ENCODE measurements at regions not wholly inside any gene's neighbourhood (a gene's known extent, or its start where the extent isn't known, plus 50 kb on each side); places are given as distances from the start of the nearest gene placed in this dataset.

GRCh38 chr2:109066917-109067597 lies 61.9 kb upstream of the SH3RF3 start:
- H3K36me3 ChIP-seq, result no peaks in the 10 kb centered on the region
- WGBS (ENCODE audit: insufficient coverage, low coverage, low lambda C conversion rate, missing lambda C conversion rate), result 84% methylated on average over 4 of the region's 19 CpGs
- no peak overlapping the region for H3K4me3 ChIP-seq

GRCh38 chr2:109066501-109066900 lies 62.5 kb upstream of the SH3RF3 start:
- TF ChIP-seq CTCF (IDR thresholded peaks at IDR 0.05), result no peak
- no peak for TF ChIP-seq POLR2A (IDR thresholded peaks at IDR 0.05)
- H3K27ac ChIP-seq, result no peak overlapping the region
- intact Hi-C loops (cut with DNase I), result no loop called here
- H3K9me3 ChIP-seq, result no peaks in the 10 kb centered on the region
- H3K36me3 ChIP-seq, result no peaks in the 10 kb centered on the region
- no peaks in the 10 kb centered on the region for H3K27me3 ChIP-seq
- ATAC-seq, result no peak
- H3K4me1 ChIP-seq, result peaks cover 0 to 12% (median 0%) of the 10 kb centered on the region in 4 donors
- no peak overlapping the region for H3K4me3 ChIP-seq
- no peak for DNase-seq
- 100% methylated on average over 2 of the region's 7 CpGs for WGBS (ENCODE audit: insufficient coverage, low coverage, low lambda C conversion rate, missing lambda C conversion rate)

More at GRCh38 chr2:109066917-109067597, 61.9 kb upstream of the SH3RF3 start:
- DNase-seq (no peak), ATAC-seq (no peak)
- TF ChIP-seq CTCF (IDR thresholded peaks at IDR 0.05), result no peak
- intact Hi-C loops (cut with DNase I), result no loop called here
- H3K27ac ChIP-seq, result no peak overlapping the region
- H3K4me1 ChIP-seq, result peaks cover 0 to 12% (median 0%) of the 10 kb centered on the region in 4 donors
- no peaks in the 10 kb centered on the region for H3K27me3 ChIP-seq
- H3K9me3 ChIP-seq, result no peaks in the 10 kb centered on the region

GRCh38 chr2:109065391-109065734 lies 63.6 kb upstream of the SH3RF3 start:
- ATAC-seq (peak; percentile 68 to 89 (median 72)), DNase-seq (peak; percentile 54 to 79 (median 76))
- intact Hi-C loops (cut with DNase I), result no loop called here
- no peaks in the 10 kb centered on the region for H3K9me3 ChIP-seq
- H3K27me3 ChIP-seq, result no peaks in the 10 kb centered on the region
- H3K36me3 ChIP-seq, result no peaks in the 10 kb centered on the region
- TF ChIP-seq CTCF (IDR thresholded peaks at IDR 0.05), result no peak
- no peak for TF ChIP-seq POLR2A (IDR thresholded peaks at IDR 0.05)
- WGBS (ENCODE audit: insufficient coverage, low coverage, low lambda C conversion rate, missing lambda C conversion rate), result 20% methylated on average over 6 of the region's 7 CpGs
- H3K27ac ChIP-seq, result no peak overlapping the region
- H3K4me3 ChIP-seq, result no peak overlapping the region
- peaks cover 0 to 12% (median 0%) of the 10 kb centered on the region in 4 donors for H3K4me1 ChIP-seq

- DNase-seq (no peak), ATAC-seq (peak; percentile 38 to 65 (median 52))
- Histone ChIP-seq H3K36me3 (no peaks in the 10 kb centered on the region), H3K4me3 (no peak overlapping the region), H3K9me3 (no peaks in the 10 kb centered on the region), H3K4me1 (peaks cover 0 to 12% (median 0%) of the 10 kb centered on the region in 4 donors), H3K27ac (no peak overlapping the region), H3K27me3 (no peaks in the 10 kb centered on the region)
- intact Hi-C loops (cut with DNase I), result no loop called here
- WGBS (ENCODE audit: insufficient coverage, low coverage, low lambda C conversion rate, missing lambda C conversion rate), result 32% methylated on average over 4 of the region's 4 CpGs
- TF ChIP-seq POLR2A (IDR thresholded peaks at IDR 0.05) (no peak), CTCF (IDR thresholded peaks at IDR 0.05) (peak in 1 of 4 donors; percentile 2)
These were observed 64.2 kb upstream of the SH3RF3 start for GRCh38 chr2:109064660-109065390.
